GM11168 (cell line): ENCODE measurements at regions not wholly inside any gene's neighbourhood (a gene's known extent, or its start where the extent isn't known, plus 50 kb on each side); places are given as distances from the start of the nearest gene placed in this dataset.

Source experiments
- in situ Hi-C: fragments of 300-500 bp; cut with MboI; formaldehyde crosslinking; loops from one replicate; pipeline ENCODE4 v1.12.0; 2022; ENCODE audit warnings: low sequenced_read_pairs; ENCODE audit not compliant: unreplicated experiment

GRCh38 chr2:22560021-22560420 is 825.0 kb upstream of the KLHL29 start:
- in situ Hi-C loops: no loop called here

DNA sequence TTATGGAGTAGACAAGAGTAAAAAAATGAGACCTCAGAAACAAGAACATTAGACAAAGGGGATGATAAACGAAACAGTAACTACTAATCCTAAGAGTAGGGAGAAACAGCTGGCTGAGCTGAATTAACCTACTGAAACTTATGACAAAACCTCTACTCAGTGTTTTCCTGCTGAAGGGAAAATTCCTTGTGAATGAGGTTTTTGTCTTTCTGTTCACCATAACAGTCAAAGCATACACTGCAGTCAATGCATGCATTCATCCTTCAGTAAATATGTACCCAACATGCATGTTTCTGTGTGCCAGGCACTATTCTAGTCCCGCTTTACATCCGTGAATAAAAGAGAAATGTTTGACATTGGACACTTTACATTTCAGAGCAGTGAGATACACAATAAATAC is 805.6 kb upstream of the KLHL29 start:
- in situ Hi-C loops: no loop called here

- in situ Hi-C loops: no loop called here
Measured at GRCh38 chr2:22582107-22582506, 802.9 kb upstream of the KLHL29 start.

GRCh38 chr2:22596306-22596705 is 788.7 kb upstream of the KLHL29 start:
- in situ Hi-C loops: no loop called here

DNA sequence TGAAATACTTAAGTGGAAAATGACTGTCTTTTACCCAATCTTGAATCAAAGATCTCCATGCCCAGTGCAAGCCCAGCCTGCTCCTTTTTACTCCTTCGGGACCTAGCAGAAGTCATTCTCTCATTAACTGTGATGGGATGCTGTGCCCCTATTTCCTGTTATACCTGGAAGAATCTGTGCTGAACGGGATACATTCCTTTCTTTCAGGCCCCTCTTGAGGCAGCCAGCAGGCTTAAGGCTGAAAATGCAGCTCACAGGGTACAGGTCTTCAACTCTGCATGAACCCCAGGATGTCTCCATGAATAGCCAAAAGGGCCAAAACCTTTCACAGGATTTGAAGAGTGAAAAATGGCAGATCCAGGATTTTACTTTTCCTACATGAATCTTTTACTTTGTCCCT is 784.8 kb upstream of the KLHL29 start:
- in situ Hi-C loops: no loop called here

GRCh38 chr2:22600999-22601398 is 784.0 kb upstream of the KLHL29 start:
- in situ Hi-C loops: no loop called here

- in situ Hi-C loops: no loop called here
Measured at GRCh38 chr2:22604136-22604535, 780.8 kb upstream of the KLHL29 start.

- in situ Hi-C loops: no loop called here
Measured at GRCh38 chr2:22616031-22616430, 768.9 kb upstream of the KLHL29 start.

GRCh38 chr2:22623620-22624019 is 761.4 kb upstream of the KLHL29 start:
- in situ Hi-C loops: no loop called here

- in situ Hi-C loops: no loop called here
Measured at GRCh38 chr2:22626621-22627020, 758.4 kb upstream of the KLHL29 start.

- in situ Hi-C loops: no loop called here
Measured at GRCh38 chr2:22628221-22628620, 756.8 kb upstream of the KLHL29 start.

GRCh38 chr2:22628906-22629305 is 756.1 kb upstream of the KLHL29 start:
- in situ Hi-C loops: no loop called here

- in situ Hi-C loops: no loop called here
Measured at GRCh38 chr2:22634167-22634566, 750.8 kb upstream of the KLHL29 start.

DNA sequence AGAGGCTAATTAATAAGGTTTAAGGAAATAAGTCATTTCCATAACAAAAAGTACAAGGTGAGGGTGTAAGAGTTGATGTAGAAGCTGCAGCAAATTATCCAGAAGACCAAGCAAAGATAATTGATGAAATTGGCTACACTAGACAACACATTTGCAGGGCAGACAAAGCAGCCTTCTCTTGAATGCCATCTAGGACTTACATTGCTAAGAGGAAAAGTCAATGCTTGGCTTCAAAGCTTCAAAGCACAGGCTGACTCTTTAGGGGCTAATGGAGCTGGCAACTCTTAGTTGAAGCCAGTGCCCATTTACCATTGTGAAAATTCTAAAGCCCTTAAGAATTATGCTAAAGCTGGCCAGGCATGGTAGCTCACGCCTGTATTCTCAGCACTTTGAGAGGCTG is 728.6 kb upstream of the KLHL29 start:
- in situ Hi-C loops: no loop called here

- in situ Hi-C loops: no loop called here
Measured at GRCh38 chr2:22673529-22673928, 711.5 kb upstream of the KLHL29 start.

GRCh38 chr2:22683914-22684313 is 701.1 kb upstream of the KLHL29 start:
- in situ Hi-C loops: no loop called here

GRCh38 chr2:22690096-22690495 is 694.9 kb upstream of the KLHL29 start:
- in situ Hi-C loops: no loop called here

DNA sequence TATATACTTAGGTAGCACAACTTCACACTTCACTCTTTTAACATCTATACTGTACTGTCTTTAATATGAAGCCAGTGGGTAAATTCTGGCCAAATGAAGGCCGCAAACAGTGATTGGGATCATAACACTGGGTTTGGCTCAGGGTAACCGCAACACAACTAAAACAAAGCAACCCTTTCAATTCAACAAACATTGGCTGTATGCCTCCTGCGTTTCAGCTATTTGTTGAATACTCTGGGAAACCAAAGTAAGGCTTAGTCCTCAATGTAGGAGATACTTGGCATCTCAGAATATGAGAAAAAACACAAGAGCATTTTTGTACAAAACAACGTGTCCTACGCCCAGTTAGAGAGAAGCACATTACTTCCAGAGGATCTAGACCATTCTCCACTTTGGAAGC is 693.3 kb upstream of the KLHL29 start:
- in situ Hi-C loops: no loop called here

- in situ Hi-C loops: no loop called here
Measured at GRCh38 chr2:22692746-22693145, 692.2 kb upstream of the KLHL29 start.

- in situ Hi-C loops: no loop called here
Measured at GRCh38 chr2:22694300-22694699, 690.7 kb upstream of the KLHL29 start.

DNA sequence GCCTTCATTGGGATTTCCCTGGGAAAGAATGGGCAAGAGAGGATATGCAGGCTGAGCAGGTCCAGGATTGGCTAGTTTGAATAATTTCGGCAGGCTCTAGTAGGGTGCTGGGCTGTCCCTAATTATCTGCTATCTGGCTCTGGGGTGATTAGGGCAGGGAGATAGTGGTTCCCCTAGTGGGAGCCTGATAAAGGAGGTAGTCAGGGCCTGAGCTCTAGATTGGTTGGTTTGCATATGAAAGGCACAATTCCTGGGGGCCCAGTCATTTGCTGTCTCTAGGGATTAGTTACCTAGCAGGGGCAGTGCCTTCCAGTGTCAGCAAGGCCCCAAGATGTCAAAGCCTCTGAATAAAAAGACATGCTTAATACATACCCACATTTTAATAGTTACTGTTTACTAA is 690.1 kb upstream of the KLHL29 start:
- in situ Hi-C loops: no loop called here

DNA sequence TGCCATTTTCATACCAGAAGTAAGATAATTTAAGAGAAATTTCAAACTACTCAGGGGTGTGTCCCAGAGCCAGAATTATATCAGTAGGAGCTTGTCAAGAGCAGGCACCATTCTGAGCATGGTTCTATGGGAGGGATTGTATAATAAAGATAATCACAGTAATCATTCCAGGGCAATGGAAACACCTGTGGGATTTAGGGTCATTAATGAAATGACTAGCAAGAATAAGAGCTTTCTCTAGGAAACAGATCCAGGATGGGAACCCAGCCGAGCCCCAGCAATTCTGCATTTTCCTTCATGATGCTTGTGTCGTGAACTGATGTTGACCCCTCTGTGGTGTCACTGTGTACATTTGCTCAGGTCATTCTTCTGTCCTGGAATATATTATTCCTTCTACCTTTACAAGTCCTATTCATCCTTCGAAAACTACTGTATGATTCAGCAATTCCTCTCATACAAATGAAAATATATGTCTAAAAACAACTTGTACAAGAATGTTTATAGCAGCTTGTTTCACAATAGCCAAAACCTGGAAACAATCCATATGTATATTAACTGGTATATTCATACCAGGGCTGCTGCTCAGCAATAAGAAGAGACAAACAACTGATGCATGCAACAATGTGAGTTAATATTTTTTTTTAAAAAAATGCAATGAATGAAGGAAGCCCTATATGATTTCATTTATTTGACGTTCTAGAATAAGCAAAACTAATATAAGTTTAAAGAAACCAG is 687.8 kb upstream of the KLHL29 start:
- in situ Hi-C loops: no loop called here
